HG03135 (cell line): ENCODE measurements at regions not wholly inside any gene's neighbourhood (a gene's known extent, or its start where the extent isn't known, plus 50 kb on each side); places are given as distances from the start of the nearest gene placed in this dataset.
A peak's percentile ranks its signal among the peaks of the same experiment; 100 is the strongest.
"Not testable (repeated sequence)": the region's sequence is repeated elsewhere in the genome, so short reads cannot be mapped to it uniquely, and the experiment has no call there.

Experiments
- ATAC-seq: cut with Tn5 transposase; IDR thresholded peaks from one replicate; pipeline ENCODE4 v1.9.1; 2021; ENCODE audit warnings: mild to moderate bottlenecking, moderate library complexity; ENCODE audit not compliant: unreplicated experiment

DNA sequence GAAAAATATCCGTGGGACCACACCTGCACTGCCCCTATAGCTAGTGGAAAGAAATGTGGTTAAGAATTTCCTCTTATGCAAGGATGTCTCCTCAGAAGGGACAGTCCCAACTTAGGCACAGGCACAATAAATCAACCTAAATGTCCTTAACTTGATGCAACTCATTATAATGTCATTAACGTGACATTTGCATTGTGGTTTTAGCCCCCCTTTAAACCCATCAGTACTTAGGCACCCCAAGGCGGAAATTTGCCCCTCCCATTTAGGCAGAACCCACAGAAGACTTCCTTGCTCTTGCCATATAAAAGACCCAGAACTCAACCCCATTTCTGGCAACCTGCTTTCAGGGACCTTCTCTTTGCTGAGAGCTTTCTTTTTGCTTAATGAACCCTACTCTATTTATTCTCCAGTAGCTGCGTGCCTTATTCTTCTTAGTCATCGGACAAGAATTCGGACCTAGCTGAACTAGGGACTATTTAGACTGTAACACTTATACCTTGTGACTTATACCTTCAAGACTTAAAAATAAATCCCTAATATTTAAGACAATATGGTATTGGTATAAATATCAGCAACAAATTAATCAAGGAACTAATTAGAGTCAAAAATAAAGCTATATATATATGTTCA, 1281.6 kb upstream of the TMEFF2 start:
- no peak for ATAC-seq

DNA sequence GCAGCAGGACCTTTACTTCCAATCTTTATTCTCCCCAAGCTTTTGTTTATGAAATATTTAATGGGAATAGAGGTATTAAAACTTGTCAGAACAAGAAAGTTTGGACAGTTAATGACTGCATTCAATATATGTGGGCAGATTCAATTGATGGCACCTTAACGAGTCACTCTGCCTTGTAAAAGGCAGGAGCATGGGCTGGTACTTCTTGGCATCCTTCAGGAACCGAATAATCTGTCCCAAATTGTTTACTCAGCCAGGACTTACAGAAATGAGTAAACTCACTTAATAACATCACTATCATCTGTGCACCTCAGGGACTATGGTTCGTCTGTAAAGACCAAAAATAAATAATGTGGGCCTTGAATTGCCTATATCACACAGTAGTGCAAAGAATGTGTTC, 1280.3 kb upstream of the TMEFF2 start:
- ATAC-seq = no peak

DNA sequence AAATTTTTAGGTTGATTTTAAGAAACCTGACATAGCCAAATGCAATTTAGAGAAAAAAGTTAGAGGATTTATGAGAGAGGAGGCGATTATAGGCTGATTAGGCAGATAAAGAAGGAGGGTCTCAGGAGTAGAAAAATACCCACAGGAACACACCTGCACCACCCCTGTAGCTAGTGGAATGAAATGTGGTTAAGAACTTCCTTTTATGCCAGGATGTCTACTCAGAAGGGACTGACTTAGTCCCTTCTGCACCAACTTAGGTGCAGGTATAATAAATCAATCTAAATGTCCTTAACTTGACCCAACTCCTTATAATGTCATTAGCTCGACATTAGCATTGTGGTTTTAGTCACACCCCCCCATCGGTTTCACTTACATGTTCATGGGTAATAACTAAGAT, 1274.5 kb upstream of the TMEFF2 start:
- no peak for ATAC-seq

DNA sequence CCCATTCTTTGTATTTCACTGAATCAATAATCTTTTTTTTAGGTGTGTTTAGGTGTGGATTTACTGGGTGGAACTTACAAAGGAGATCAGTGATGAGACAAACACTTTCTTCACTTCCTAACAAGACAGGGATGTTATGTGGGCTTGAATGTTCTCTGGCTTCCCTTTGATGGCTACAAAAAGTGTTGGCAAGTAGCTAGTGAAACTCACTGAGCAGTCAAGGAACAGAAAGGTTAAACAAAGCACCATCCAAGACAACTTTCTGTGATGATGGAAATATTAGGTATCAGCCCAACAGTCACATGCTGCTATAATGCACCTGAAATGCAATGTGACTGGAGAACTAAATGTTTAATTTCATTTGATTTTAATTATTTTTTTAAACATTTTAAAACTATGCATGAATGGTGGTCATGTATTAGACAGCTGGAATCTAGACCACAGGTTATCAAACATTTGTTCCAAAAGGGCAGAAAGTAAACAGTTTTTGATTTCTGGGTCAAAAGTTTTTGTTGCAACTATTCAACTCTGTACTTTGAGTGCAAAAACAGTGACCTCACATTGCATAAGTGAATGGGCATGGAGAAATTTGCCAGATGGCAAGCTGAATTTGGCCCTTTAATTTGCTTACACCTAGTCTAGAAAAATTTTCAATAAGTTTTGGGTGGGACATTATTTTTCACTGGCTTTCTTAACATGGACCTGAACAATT, 1272.7 kb upstream of the TMEFF2 start:
- ATAC-seq = no peak

DNA sequence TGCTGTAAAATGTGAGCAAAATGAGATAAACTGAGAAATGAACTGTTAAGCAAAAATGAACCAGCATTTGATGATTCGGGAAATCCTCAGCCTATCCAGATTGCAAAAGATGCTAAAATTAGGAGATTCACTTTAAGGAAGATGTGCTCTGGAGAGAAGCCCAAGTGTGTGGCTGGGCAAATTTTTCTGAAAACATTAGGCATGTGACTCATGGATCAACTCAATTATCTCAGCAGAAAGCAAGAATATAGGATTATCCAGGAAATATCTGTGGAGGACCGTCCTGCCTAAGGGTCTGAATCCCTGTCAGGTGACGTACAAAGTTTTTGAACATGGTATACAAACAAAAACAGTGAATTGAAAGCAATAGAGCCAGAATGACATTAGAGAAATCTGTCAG, 1268.3 kb upstream of the TMEFF2 start:
- no peak for ATAC-seq

DNA sequence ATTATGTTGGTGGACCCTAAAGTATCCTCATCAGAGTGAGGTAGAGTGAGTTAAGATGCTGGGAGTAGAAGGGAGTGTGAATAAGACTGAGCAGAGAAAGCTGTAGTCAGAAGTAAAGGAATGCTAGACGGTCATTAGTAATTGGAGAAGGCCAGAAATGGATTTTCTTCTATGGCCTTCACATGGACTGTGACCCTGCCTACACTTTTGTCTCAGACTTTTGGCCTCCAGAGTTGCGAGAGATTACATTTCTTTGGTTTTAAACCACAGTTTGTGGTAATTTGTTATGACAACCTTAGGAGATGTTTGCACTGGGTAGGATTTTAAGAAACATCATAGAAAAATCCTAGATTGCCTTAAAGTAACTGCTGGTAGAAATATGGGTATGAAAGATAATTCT, 1267.7 kb upstream of the TMEFF2 start:
- no peak for ATAC-seq

DNA sequence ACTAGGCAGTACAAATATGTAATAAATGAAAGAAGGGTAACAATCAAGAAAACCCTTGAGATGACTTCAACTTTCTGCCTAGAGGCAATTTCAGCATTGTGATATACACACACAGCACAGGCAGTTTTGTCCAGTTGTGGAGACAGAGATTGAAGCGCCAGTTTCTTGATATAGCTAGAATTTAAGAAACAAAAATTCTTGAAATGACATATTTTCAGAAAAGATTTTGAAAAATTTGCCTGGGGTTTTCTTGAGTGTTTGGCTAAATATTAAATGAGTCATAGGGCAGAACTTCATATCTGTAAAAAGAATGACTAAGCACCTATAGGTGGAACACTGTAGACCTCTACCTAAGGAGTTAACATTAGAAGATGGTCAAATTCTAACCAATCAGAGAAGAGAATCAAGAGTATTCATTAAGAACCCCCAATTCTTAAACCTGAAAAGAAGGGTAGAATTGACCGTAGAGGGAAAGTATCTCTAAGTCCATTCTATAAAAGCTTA, 1266.8 kb upstream of the TMEFF2 start:
- ATAC-seq = peak; percentile 59

DNA sequence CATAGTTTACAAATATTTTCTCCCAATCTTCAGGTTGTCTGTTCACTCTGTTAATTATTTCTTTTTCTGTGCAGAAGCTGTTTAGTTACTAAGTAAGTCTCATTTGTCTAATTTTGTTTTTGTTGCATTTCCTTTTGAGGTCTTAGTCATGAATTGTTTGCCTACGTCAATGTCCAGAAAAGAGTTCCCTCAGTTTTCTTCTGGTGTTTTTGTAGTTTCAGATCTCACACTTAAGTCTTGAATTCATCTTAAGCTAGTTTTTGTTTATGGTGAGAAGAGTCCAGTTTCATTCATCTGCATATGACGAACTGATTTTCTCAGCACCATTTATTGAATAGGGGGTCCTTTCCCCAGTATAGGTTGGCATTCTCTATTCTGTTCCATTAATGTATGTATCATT, 1252.2 kb upstream of the TMEFF2 start:
- ATAC-seq = no peak

DNA sequence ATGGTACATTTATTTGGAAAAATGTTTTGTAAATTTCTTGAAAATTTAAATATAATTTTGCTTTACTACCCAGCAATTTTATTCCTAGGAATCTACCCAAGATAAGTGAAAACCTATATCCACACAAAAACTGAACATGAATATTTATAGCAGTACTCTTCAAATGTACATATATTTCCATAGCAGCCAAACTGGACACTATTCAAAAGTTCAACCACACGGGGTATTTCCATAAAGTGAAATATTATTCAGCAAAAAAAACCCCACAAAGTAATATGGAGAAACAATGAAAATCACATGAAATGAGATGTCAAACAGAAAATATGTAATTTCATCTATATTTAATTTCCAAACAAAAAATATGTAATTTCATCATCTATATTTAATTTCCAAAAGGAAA, 1247.6 kb upstream of the TMEFF2 start:
- ATAC-seq = no peak

DNA sequence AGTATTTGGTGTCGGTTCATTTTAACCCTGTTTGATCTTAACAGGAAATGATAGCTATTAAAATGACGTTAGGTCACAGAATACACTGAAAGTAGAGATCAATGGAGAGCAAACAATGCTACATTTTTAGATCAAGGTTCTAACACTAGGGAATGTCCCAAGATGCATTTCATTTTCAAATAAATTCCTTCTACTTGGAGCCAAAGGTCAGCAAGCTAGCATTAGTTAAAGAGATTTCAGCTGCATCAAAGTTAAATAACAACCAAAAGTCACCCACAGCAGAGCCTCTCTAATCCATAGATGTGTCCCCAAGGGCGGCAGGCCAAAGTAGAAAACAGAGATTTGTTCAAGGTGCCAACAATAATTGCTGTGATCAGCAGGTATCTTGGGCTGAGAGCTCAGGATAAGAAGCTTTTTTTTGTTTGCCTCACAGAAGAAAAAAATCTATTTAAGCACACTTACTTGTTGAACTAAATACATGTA, 1233.6 kb upstream of the TMEFF2 start:
- no peak for ATAC-seq

DNA sequence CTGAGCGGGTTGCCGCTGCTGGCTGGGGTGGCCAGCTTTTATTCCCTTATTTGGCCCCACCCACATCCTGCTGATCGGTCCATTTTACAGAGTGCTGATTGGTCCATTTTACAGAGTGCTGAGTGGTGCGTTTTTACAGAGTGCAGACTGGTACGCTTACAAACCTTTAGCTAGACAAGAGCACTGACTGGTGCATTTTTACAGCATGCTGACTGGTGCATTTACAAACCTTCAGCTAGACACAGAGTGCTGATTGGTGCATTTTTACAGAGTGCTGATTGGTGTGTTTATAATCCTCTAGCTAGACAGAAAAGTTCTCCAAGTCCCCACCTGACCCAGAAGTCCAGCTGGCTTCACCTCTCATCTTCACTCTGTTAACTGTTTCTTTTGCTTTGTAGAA, 1217.6 kb upstream of the TMEFF2 start:
- ATAC-seq = not testable (repeated sequence)

DNA sequence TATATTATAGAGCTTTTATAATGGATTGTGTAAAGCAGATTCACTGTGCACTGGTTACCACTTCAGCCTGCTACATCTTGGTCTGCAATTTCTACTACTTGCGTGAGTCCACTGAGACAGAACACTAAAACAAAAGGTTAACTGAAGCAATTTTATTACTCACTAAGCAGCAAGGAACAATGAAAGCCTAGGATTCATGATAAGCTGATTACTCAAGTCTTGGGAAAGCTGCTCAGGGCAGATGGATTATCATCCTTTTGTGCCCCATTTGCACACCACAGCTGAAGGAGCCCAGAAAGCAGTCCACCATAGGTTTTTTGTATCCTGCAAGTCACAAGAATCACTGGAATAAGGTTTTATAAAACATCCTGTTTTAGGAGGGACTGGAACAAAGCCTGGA, 1215.2 kb upstream of the TMEFF2 start:
- ATAC-seq = no peak

DNA sequence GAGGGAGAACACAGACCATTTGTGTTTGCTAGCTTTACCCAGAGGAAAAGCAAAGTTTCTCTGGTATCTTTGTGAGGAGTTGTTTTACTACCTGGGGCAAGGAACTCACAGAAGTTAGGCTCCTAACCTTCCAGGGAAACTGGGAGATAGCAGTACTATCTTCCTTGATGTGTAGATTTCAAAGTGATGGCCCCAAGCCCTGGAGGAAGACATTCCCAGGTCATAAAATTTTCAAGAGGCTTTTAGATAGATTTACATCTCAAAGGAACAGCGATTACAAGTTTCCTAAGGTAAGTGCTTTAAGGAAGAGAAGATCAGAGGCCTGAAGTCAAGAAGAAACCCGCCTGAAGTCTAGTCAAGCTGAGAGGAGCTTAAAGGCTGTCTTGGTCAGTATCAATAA, 1187.8 kb upstream of the TMEFF2 start:
- no peak for ATAC-seq

DNA sequence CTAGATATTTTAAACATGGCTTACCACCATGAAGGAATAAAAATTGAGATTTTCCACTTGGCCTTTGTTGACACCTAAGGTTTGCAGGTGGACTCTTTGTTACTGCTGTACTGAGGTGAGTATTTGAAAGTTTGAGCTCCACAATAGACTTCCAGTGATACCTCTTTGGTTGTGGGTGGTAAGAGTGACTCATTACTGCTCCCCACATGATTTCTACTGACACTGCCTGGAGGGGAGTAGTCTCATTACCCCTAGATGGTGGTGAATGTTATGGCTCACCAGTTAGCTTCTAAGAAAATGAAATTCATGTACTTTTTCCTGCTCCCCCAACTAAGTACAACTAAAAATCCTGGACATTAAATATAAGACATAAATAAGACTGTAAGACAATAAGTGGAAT, 1183.1 kb upstream of the TMEFF2 start:
- ATAC-seq = no peak

DNA sequence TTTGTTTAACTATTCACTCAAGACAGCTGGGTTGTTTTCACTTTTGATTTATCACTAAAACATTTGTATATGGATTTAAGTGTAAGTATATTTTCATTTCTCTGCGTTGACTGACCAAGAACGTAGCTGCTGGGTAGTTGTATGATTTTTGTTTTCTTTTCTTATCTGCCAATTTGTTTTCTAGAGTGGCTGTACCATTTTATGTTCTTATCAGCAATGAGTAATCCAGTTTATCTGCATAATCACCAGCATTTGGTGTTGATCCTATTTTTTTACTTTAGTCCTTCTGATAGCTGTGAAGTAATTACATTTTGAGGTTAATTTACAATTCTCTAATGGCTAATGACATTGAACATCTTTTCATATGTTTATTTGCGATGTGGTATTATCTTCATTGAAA, 1178.4 kb upstream of the TMEFF2 start:
- ATAC-seq = no peak

DNA sequence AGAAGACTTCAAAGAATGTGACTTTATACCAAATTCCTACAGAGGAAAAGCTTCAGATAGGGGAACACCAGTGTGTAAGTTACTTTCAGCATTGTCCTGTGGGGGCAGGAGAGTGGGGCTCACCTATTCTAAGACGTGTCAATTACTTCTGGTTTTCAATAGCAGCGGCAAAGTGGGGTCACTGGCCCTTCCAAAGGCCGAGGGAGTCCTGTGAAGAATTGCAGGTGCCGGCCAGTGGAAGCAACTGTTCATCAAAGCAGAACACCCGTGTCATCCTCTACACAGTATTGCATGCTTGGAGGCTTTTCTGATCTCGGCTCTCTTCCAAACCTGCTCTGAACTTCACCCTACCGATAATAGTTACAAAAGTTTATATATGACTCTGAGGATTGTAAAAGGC, 1176.5 kb upstream of the TMEFF2 start:
- no peak for ATAC-seq

DNA sequence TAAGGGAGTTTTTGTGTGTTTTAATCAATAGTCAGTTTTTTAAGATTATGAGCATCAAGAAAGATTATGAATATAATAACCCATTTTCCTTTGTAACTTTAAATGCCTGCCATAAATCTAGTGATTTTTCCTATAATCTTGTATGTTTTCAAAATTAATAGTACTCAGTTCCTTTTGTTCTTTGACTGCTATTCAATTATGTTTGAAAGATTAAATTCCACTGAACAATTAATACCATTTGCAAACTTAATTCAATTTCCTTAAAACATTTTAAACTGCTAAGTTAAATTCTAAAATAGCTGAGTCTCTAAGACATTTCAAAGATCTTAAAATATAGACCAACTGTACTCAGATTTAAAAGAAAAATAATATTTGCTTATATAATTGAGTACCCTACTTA, 1173.9 kb upstream of the TMEFF2 start:
- no peak for ATAC-seq

DNA sequence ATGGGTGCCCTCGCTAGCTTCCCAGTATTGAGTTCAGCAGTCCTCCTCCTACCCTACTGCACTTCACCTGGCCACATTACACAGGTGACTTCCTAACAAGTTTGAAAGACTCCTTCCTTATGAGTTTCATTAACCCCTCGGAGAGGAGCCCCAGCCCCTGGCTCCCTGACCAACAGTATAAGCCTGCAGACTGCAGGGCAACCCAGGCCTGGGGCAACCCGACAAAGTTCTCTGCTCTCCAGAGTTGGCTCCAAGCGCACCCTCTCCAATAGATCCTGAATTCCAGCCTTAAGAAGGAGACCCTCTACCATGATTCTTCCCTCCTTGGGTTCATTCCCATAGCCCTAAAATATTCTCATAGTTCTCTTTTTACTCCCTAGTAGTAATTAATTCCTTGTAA, 1162.8 kb upstream of the TMEFF2 start:
- ATAC-seq = no peak

DNA sequence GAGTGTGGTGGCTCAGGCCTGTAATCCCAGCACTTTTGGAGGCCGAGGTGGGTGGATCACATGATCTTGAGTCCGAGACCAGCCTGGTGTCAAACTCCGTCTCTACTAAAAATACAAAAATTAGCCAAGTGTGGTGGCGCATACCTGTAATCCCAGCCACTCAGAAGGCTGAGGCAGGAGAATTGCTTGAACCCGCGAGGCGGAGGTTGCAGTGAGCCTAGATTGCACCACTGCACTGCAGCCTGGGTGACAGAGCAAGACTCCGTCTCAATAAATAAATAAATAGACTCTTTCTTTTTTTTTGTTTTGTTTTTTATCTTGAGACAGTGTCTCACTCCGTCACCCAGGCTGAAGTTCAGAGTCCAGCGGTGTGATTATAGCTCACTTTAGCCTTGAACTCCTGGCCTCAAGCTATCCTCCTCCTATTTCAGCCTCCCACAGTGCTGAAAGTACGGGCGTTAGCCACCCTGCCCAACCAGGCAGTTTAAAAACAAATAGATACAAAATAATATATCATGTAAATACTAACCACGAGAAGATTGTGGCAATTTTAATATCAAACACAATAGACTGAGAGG, 1158.0 kb upstream of the TMEFF2 start:
- ATAC-seq = not testable (repeated sequence)

DNA sequence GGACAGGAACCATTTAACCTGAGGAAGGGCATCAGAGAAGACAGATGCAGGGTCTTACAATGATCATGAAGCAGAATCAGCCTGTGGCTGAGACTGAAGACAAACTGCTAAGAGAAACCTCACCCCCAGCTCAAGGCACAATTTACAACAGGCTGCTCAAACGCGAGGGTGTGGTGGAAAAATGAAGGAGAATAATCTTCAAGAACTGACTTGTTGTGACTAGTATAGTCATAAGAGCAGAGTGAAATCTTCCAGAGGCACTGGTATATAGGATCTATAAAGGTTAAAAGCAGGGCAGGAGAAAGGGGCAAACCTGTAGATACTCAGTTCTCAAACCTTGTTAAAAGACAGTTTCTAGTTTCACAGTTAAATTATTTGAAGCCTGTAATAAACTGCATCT, 1155.8 kb upstream of the TMEFF2 start:
- no peak for ATAC-seq

DNA sequence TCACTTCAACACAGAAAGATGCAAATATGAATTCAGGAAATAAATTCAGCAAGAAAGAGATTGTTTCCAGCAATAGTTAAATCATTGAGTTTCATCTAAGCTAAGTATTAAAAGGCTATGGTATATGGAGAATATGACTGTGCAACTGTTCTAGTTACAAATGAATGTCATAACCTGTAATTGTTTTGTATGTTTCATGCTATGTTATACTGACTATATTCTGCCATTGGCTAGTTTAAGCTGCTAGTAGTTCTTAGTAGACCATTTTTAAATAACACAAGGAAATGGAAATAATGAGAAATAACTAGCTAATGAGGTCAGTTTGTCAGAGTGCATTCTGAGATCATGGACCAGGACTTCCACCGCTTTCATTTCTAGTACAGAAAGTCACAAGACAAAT, 1154.9 kb upstream of the TMEFF2 start:
- ATAC-seq = no peak

DNA sequence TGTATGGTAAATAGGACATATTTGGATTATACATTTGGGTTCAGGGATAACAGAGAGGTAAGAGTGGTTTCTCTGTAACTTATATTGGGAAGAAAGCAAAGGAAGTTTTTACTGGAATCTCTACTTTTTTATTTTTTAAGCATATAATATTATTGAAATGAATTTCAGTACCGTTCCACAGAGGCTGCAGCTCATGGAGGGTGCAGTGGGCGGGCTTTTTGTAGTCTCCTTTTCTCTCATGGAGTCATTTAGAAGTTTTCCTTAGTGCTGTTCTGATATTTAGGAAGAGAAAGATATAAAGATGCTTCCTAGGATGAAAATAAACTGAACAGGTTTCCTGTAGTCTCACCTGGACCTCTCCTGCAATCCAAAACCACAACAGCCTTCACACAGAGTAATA, 1153.3 kb upstream of the TMEFF2 start:
- no peak for ATAC-seq
